HUES48 (cell line): ENCODE measurements at regions not wholly inside any gene's neighbourhood (a gene's known extent, or its start where the extent isn't known, plus 50 kb on each side); places are given as distances from the start of the nearest gene placed in this dataset.

Experiments used
- H3K27ac ChIP-seq: one replicate; pipeline ENCODE4 v1.7.0; 2013; ENCODE audit warnings: low read depth, low read length, inconsistent platforms
- H3K27me3 ChIP-seq: 2 replicates; pipeline ENCODE4 v1.6.1; 2013; ENCODE audit warnings: mild to moderate bottlenecking, low read length; ENCODE audit not compliant: control insufficient read depth, insufficient read depth
- H3K36me3 ChIP-seq: 2 replicates; pipeline ENCODE4 v1.6.1; 2013; ENCODE audit warnings: low read length; ENCODE audit not compliant: control insufficient read depth, insufficient read depth
- H3K4me1 ChIP-seq: 2 replicates; pipeline ENCODE4 v1.6.1; 2013; ENCODE audit warnings: mild to moderate bottlenecking, low read length; ENCODE audit not compliant: control insufficient read depth, insufficient read depth
- H3K4me3 ChIP-seq: 2 replicates; pipeline ENCODE4 v1.5.1; 2013; ENCODE audit warnings: mild to moderate bottlenecking, low read depth, low read length
- H3K9ac ChIP-seq: 2 replicates; pipeline ENCODE4 v1.6.1; 2013; ENCODE audit warnings: mild to moderate bottlenecking, low read depth, low read length, moderate library complexity
- H3K9me3 ChIP-seq: 2 replicates; pipeline ENCODE4 v1.6.1; 2013; ENCODE audit warnings: low read length; ENCODE audit not compliant: control insufficient read depth, insufficient read depth

- no peak overlapping the region for H3K27ac ChIP-seq
These were observed 341.7 kb downstream of the C16orf95 start for GRCh38 chr16:86975445-86975844.

GRCh38 chr16:86977076-86977676 is 340.0 kb downstream of the C16orf95 start:
- H3K9me3 ChIP-seq = no peaks in the 10 kb centered on the region
- no peak overlapping the region for H3K4me3 ChIP-seq
- H3K4me1 ChIP-seq = no peaks in the 10 kb centered on the region
- no peak overlapping the region for H3K27ac ChIP-seq
- H3K36me3 ChIP-seq = no peaks in the 10 kb centered on the region
- no peaks in the 10 kb centered on the region for H3K27me3 ChIP-seq
- H3K9ac ChIP-seq = no peak overlapping the region

More at GRCh38 chr16:86975445-86975844, 341.7 kb downstream of the C16orf95 start:
- no peaks in the 10 kb centered on the region for H3K27me3 ChIP-seq
- no peak overlapping the region for H3K4me3 ChIP-seq
- H3K4me1 ChIP-seq = no peaks in the 10 kb centered on the region
- no peaks in the 10 kb centered on the region for H3K36me3 ChIP-seq
- H3K9me3 ChIP-seq = no peaks in the 10 kb centered on the region
- H3K9ac ChIP-seq = no peak overlapping the region

- H3K4me1 ChIP-seq = no peaks in the 10 kb centered on the region
- no peaks in the 10 kb centered on the region for H3K9me3 ChIP-seq
- H3K27me3 ChIP-seq = no peaks in the 10 kb centered on the region
These were observed 338.7 kb downstream of the C16orf95 start for GRCh38 chr16:86978445-86979030.

DNA sequence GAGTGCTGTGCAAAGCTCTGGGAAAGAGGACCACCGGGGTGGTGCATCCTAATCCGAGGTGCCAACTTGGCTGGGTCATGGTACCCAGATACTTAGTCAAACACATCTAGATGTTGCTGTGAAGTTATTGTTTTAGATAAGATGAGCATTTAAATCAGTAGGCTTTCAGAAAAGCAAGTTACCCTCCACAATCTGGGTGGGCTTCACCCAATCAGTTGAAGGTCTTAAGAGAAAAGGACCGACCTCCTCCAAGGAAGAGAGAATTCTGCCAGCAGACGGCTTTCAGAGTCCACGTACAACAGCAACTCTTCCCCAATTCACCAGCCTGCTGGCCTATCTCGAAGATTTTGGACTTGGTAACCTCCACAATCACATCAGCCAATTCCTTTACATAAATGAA is 338.1 kb downstream of the C16orf95 start:
- Histone ChIP-seq H3K27ac (no peak overlapping the region), H3K27me3 (no peaks in the 10 kb centered on the region), H3K4me3 (no peak overlapping the region), H3K9ac (no peak overlapping the region), H3K4me1 (no peaks in the 10 kb centered on the region), H3K36me3 (no peaks in the 10 kb centered on the region), H3K9me3 (no peaks in the 10 kb centered on the region)

More at GRCh38 chr16:86978445-86979030, 338.7 kb downstream of the C16orf95 start:
- H3K4me3 ChIP-seq = no peak overlapping the region
- H3K36me3 ChIP-seq = no peaks in the 10 kb centered on the region
- no peak overlapping the region for H3K27ac ChIP-seq
- no peak overlapping the region for H3K9ac ChIP-seq

- Histone ChIP-seq H3K9ac (no peak overlapping the region), H3K36me3 (no peaks in the 10 kb centered on the region), H3K9me3 (no peaks in the 10 kb centered on the region), H3K27me3 (no peaks in the 10 kb centered on the region), H3K4me3 (no peak overlapping the region), H3K4me1 (peaks cover 5% of the 10 kb centered on the region), H3K27ac (no peak overlapping the region)
These were observed 337.1 kb downstream of the C16orf95 start for GRCh38 chr16:86979984-86980553.

DNA sequence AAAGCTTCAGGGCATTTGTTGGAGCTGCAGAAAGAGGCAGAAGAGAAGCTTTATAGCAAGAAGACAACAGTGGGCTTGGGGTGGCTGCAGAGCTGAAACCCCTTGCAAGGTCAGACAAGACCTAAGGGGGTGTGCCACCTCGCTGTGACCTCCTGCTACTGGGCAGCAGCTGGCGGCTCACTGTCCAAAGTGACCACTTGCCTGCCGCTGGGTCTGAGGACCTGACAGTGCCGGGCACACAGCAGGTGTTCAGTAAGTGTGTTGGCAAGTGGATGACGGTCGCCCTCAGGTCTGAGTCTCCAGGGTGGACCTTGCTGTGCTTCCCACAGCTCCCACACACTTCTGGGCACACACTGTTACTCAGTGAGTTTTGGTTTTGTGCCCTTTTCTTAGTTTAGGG is 336.5 kb downstream of the C16orf95 start:
- H3K9me3 ChIP-seq = no peaks in the 10 kb centered on the region
- H3K27ac ChIP-seq = no peak overlapping the region

GRCh38 chr16:86982347-86982596 is 334.9 kb downstream of the C16orf95 start:
- Histone ChIP-seq H3K27me3 (no peaks in the 10 kb centered on the region), H3K4me1 (peaks cover 12% of the 10 kb centered on the region), H3K9ac (no peak overlapping the region), H3K4me3 (no peak overlapping the region), H3K9me3 (no peaks in the 10 kb centered on the region), H3K27ac (no peak overlapping the region), H3K36me3 (no peaks in the 10 kb centered on the region)

More for the DNA sequence above, 336.5 kb downstream of the C16orf95 start:
- H3K4me3 ChIP-seq = no peak overlapping the region
- no peaks in the 10 kb centered on the region for H3K27me3 ChIP-seq
- no peaks in the 10 kb centered on the region for H3K36me3 ChIP-seq
- H3K4me1 ChIP-seq = peaks cover 10% of the 10 kb centered on the region
- H3K9ac ChIP-seq = no peak overlapping the region

GRCh38 chr16:86982912-86983311 is 334.3 kb downstream of the C16orf95 start:
- H3K27me3 ChIP-seq = no peaks in the 10 kb centered on the region
- H3K4me1 ChIP-seq = peaks cover 12% of the 10 kb centered on the region
- no peaks in the 10 kb centered on the region for H3K36me3 ChIP-seq
- H3K4me3 ChIP-seq = no peak overlapping the region
- H3K9me3 ChIP-seq = no peaks in the 10 kb centered on the region
- H3K27ac ChIP-seq = no peak overlapping the region
- no peak overlapping the region for H3K9ac ChIP-seq

DNA sequence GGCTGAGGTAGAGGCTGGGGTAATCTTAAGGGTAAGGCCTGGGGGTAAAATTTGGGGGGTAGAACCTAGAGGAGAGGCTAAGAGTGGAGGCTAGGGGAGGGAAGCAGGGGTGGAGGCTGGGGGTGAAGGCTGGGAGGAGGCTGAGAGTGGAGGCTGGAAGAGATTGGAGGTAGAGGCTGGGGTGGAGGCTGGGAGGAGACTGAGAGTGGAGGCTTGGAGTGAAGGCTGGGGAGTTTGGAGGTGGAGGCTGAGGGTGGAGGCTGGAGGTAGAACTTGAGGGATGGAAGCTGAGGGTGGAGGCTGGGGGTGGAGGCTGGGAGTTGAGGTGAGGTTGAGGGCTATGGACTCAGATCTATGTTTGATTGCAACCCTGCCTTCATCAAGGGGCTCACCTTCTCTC is 333.6 kb downstream of the C16orf95 start:
- H3K27me3 ChIP-seq = no peaks in the 10 kb centered on the region
- H3K9me3 ChIP-seq = no peaks in the 10 kb centered on the region
- H3K4me3 ChIP-seq = no peak overlapping the region
- H3K36me3 ChIP-seq = no peaks in the 10 kb centered on the region
- H3K27ac ChIP-seq = no peak overlapping the region
- H3K9ac ChIP-seq = no peak overlapping the region
- peaks cover 12% of the 10 kb centered on the region for H3K4me1 ChIP-seq

DNA sequence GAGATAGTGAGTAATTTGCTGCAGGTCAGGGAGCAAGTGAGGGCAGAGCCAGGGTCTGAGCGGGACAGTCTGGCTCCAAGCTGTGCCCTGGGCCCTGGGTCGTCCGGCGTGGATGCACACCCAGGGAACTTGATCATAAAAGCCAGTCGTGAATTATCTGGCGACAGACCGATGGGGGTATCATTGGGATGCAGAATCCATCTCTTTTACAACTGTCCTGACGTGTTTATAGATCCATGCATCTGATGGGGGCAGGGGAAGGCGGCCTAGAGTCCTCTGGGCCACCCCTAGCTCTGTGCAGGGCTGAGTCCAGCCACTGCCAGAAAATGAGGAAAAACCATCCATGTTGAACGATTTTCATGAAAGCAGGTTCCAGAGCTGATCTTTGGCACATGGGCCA is 332.8 kb downstream of the C16orf95 start:
- H3K9me3 ChIP-seq = no peaks in the 10 kb centered on the region
- H3K27ac ChIP-seq = no peak overlapping the region
- no peak overlapping the region for H3K9ac ChIP-seq
- H3K27me3 ChIP-seq = no peaks in the 10 kb centered on the region
- no peaks in the 10 kb centered on the region for H3K36me3 ChIP-seq
- H3K4me1 ChIP-seq = peaks cover 12% of the 10 kb centered on the region
- no peak overlapping the region for H3K4me3 ChIP-seq

- Histone ChIP-seq H3K4me3 (no peak overlapping the region), H3K36me3 (no peaks in the 10 kb centered on the region), H3K9me3 (no peaks in the 10 kb centered on the region), H3K27ac (no peak overlapping the region), H3K9ac (no peak overlapping the region), H3K27me3 (no peaks in the 10 kb centered on the region), H3K4me1 (peaks cover 12% of the 10 kb centered on the region)
These were observed 332.1 kb downstream of the C16orf95 start for GRCh38 chr16:86984991-86985647.
